H9 (cell line): ENCODE measurements at regions not wholly inside any gene's neighbourhood (a gene's known extent, or its start where the extent isn't known, plus 50 kb on each side); places are given as distances from the start of the nearest gene placed in this dataset.

Experiments
- DNase-seq: peaks from one replicate; pipeline ENCODE4 v3.0.0-alpha.2; 2017
- H2AFZ ChIP-seq: one replicate; pipeline ENCODE4 v1.6.1; 2013; ENCODE audit warnings: mild to moderate bottlenecking, low read length, control low read depth, moderate library complexity
- H2AK5ac ChIP-seq: 2 replicates; pipeline ENCODE4 v1.6.1; 2013; ENCODE audit warnings: low read length, control low read depth, mixed read lengths; ENCODE audit not compliant: insufficient read length
- H2BK120ac ChIP-seq: one replicate; pipeline ENCODE4 v1.6.1; 2013; ENCODE audit warnings: low read depth, mild to moderate bottlenecking, low read length, control low read depth, inconsistent platforms; ENCODE audit not compliant: poor library complexity, severe bottlenecking
- H2BK12ac ChIP-seq: 2 replicates; pipeline ENCODE4 v1.6.1; 2013; ENCODE audit warnings: low read length, control low read depth, mixed read lengths, low read depth; ENCODE audit not compliant: insufficient read length
- H2BK15ac ChIP-seq: 2 replicates; pipeline ENCODE4 v1.6.1; 2013; ENCODE audit warnings: low read depth, low read length, control low read depth
- H2BK20ac ChIP-seq: one replicate; pipeline ENCODE4 v1.6.1; 2013; ENCODE audit warnings: low read depth, mild to moderate bottlenecking, low read length, control low read depth, inconsistent platforms; ENCODE audit not compliant: poor library complexity, severe bottlenecking
- H2BK5ac ChIP-seq: 2 replicates; pipeline ENCODE4 v1.6.1; 2013; ENCODE audit warnings: low read length, control low read depth, mixed read lengths; ENCODE audit not compliant: insufficient read length
- H3K14ac ChIP-seq: 2 replicates; pipeline ENCODE4 v1.6.1; 2013; ENCODE audit warnings: low read length, control low read depth; ENCODE audit not compliant: insufficient read depth
- H3K18ac ChIP-seq: 2 replicates; pipeline ENCODE4 v1.6.1; 2013; ENCODE audit warnings: low read depth, mild to moderate bottlenecking, mixed read lengths, low read length, control low read depth; ENCODE audit not compliant: insufficient read length
- H3K23ac ChIP-seq: 2 replicates; pipeline ENCODE4 v1.6.1; 2013; ENCODE audit warnings: low read length, control low read depth, mixed read lengths, low read depth; ENCODE audit not compliant: insufficient read length
- H3K23me2 ChIP-seq: 2 replicates; pipeline ENCODE4 v1.6.1; 2013; ENCODE audit warnings: low read depth, mild to moderate bottlenecking, mixed read lengths, low read length, control low read depth; ENCODE audit not compliant: insufficient read length, poor library complexity, severe bottlenecking
- H3K27ac ChIP-seq: 2 replicates; pipeline ENCODE4 v1.5.1; 2013; ENCODE audit warnings: low read length, control low read depth, mixed read lengths, low read depth; ENCODE audit not compliant: insufficient read length
- H3K27me3 ChIP-seq: 2 replicates; pipeline ENCODE4 v1.6.1; 2013; ENCODE audit warnings: low read length, control low read depth, inconsistent platforms; ENCODE audit not compliant: insufficient read depth
- H3K4ac ChIP-seq: 2 replicates; pipeline ENCODE4 v1.6.1; 2013; ENCODE audit warnings: low read depth, mild to moderate bottlenecking, control low read depth, inconsistent platforms, low read length, moderate library complexity
- H3K4me1 ChIP-seq: 2 replicates; pipeline ENCODE4 v1.6.1; 2013; ENCODE audit warnings: low read length, control low read depth, inconsistent platforms; ENCODE audit not compliant: insufficient read depth
- H3K4me2 ChIP-seq: 2 replicates; pipeline ENCODE4 v1.6.1; 2013; ENCODE audit warnings: low read length, control low read depth, mixed read lengths; ENCODE audit not compliant: insufficient read length, insufficient read depth
- H3K56ac ChIP-seq: 2 replicates; pipeline ENCODE4 v1.6.1; 2013; ENCODE audit warnings: low read depth, mild to moderate bottlenecking, mixed read lengths, low read length, control low read depth; ENCODE audit not compliant: insufficient read length
- H3K79me1 ChIP-seq: 2 replicates; pipeline ENCODE4 v1.6.1; 2013; ENCODE audit warnings: low read depth, mild to moderate bottlenecking, moderate library complexity, low read length, control low read depth, inconsistent platforms; ENCODE audit not compliant: insufficient read depth, poor library complexity, severe bottlenecking
- H3K79me2 ChIP-seq: 2 replicates; pipeline ENCODE4 v1.6.1; 2013; ENCODE audit warnings: low read length, control low read depth, inconsistent platforms; ENCODE audit not compliant: insufficient read depth
- H3K9ac ChIP-seq: 2 replicates; pipeline ENCODE4 v1.6.1; 2013; ENCODE audit warnings: low read length, control low read depth, mixed read lengths; ENCODE audit not compliant: insufficient read length; ENCODE audit errors: extremely low read depth
- H3K9me3 ChIP-seq: one replicate; pipeline ENCODE4 v1.6.1; 2013; ENCODE audit warnings: low read depth, low read length, inconsistent platforms; ENCODE audit not compliant: control insufficient read depth
- H3T11ph ChIP-seq: one replicate; pipeline ENCODE4 v1.6.1; 2013; ENCODE audit warnings: mild to moderate bottlenecking, low read length, control low read depth, inconsistent platforms
- H4K20me1 ChIP-seq: one replicate; pipeline ENCODE4 v1.6.1; 2013; ENCODE audit not compliant: control insufficient read depth, insufficient read length, insufficient read depth
- H4K5ac ChIP-seq: 2 replicates; pipeline ENCODE4 v1.6.1; 2013; ENCODE audit warnings: low read depth, mild to moderate bottlenecking, mixed read lengths, low read length, control low read depth; ENCODE audit not compliant: insufficient read length
- H4K8ac ChIP-seq: replicated peaks from 2 replicates; pipeline ENCODE4 v1.6.1; 2013; ENCODE audit warnings: low read length, control low read depth, mixed read lengths, low read depth; ENCODE audit not compliant: insufficient read length
- H4K91ac ChIP-seq: 2 replicates; pipeline ENCODE4 v1.6.1; 2013; ENCODE audit warnings: low read depth, mild to moderate bottlenecking, moderate library complexity, mixed read lengths, low read length, control low read depth; ENCODE audit not compliant: insufficient read length
- H3K27ac Mint-ChIP-seq, 3 experiments: 2 replicates in 2 of 3; 3 replicates in 1 of 3; pipeline ENCODE4 v1.8.0; 2020 to 2021; ENCODE audit warnings: mixed read lengths in 3 of 3, mild to moderate bottlenecking in 1 of 3, moderate library complexity in 1 of 3
- H3K27me3 Mint-ChIP-seq: 2 replicates; pipeline ENCODE4 v1.8.0; 2021; ENCODE audit warnings: low read depth, mild to moderate bottlenecking, moderate library complexity, mixed read lengths
- H3K36me3 Mint-ChIP-seq, 3 experiments: 2 replicates in 2 of 3; 3 replicates in 1 of 3; pipeline ENCODE4 v1.8.0; 2020 to 2021; ENCODE audit warnings: low read depth in 3 of 3, mixed read lengths in 3 of 3; ENCODE audit not compliant: insufficient read depth in 1 of 3
- H3K4me1 Mint-ChIP-seq, 2 experiments: 2 replicates each; pipeline ENCODE4 v1.8.0; 2020; ENCODE audit warnings: mixed read lengths in 2 of 2
- H3K4me3 Mint-ChIP-seq, 2 experiments: 2 replicates in 1 of 2; 3 replicates in 1 of 2; pipeline ENCODE4 v1.8.0; 2020 to 2021; ENCODE audit warnings: mild to moderate bottlenecking in 2 of 2, mixed read lengths in 2 of 2, moderate library complexity in 1 of 2
- H3K9me3 Mint-ChIP-seq, 2 experiments: 2 replicates in 1 of 2; 3 replicates in 1 of 2; pipeline ENCODE4 v1.8.0; 2020; ENCODE audit warnings: mild to moderate bottlenecking in 2 of 2, mixed read lengths in 2 of 2, moderate library complexity in 1 of 2
- TF ChIP-seq, protein P1 (sequence below): fragments of 200-600 bp; sonication (generic); conservative IDR thresholded peaks from 3 replicates; pipeline ENCODE4 v1.8.0; 2021; ENCODE audit warnings: antibody characterized with exemption, mild to moderate bottlenecking

DNA sequence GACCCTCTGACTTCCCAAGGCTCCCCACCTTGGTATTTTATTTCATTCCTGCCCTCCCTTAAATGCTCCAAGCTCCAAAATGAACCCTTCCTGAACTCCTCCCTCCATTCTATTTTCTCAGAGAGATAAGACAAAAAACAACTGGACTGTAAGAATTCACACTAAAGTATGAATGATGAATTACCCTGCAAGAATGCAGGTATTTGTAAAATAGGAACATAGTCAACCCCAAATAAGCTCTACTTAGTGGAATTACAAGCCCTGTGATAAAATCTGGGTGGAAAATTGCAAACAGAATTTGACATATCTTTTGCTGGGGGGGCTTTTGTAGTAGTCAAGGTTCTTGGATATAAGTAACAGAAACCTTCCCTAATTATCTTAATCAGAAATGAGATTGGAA, 67.8 kb upstream of the GJA8 start:
- Histone ChIP-seq H3K9ac (no peak overlapping the region), H2BK20ac (no peak overlapping the region), H3K27me3 (no peaks in the 10 kb centered on the region), H3T11ph (no peak overlapping the region), H2BK15ac (no peak overlapping the region), H4K20me1 (no peaks in the 10 kb centered on the region), H3K9me3 (no peaks in the 10 kb centered on the region), H3K27ac (no peak overlapping the region), H4K91ac (no peak overlapping the region), H3K23me2 (no peaks in the 10 kb centered on the region), H3K4ac (no peak overlapping the region), H4K8ac (no peak overlapping the region), H3K79me2 (no peaks in the 10 kb centered on the region), H3K79me1 (no peaks in the 10 kb centered on the region), H3K56ac (no peak overlapping the region), H3K4me1 (peaks cover 24% of the 10 kb centered on the region; the same call in 1 of the 2 replicates), H2AFZ (no peak overlapping the region), H2BK5ac (no peak overlapping the region), H4K5ac (no peak overlapping the region), H2AK5ac (no peak overlapping the region), H3K18ac (no peak overlapping the region), H3K23ac (no peak overlapping the region), H3K14ac (no peak overlapping the region), H2BK12ac (no peak overlapping the region), H2BK120ac (no peak overlapping the region), H3K4me2 (no peak overlapping the region)
- no peak overlapping the region for H3K4me3 Mint-ChIP-seq
- TF ChIP-seq, protein P1, sequence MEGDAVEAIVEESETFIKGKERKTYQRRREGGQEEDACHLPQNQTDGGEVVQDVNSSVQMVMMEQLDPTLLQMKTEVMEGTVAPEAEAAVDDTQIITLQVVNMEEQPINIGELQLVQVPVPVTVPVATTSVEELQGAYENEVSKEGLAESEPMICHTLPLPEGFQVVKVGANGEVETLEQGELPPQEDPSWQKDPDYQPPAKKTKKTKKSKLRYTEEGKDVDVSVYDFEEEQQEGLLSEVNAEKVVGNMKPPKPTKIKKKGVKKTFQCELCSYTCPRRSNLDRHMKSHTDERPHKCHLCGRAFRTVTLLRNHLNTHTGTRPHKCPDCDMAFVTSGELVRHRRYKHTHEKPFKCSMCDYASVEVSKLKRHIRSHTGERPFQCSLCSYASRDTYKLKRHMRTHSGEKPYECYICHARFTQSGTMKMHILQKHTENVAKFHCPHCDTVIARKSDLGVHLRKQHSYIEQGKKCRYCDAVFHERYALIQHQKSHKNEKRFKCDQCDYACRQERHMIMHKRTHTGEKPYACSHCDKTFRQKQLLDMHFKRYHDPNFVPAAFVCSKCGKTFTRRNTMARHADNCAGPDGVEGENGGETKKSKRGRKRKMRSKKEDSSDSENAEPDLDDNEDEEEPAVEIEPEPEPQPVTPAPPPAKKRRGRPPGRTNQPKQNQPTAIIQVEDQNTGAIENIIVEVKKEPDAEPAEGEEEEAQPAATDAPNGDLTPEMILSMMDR, result no peak
- H3K27me3 Mint-ChIP-seq, result peaks cover 19% of the 10 kb centered on the region
- DNase-seq, result no peak
- peaks cover 0 to 6% of the 10 kb centered on the region in 2 experiments; a peak in 2 of 5 replicates for H3K9me3 Mint-ChIP-seq
- H3K4me1 Mint-ChIP-seq, result peaks cover 66 to 77% of the 10 kb centered on the region in 2 experiments
- H3K36me3 Mint-ChIP-seq, result peaks cover 0 to 12% (median 0%) of the 10 kb centered on the region in 3 experiments; a peak in 4 of 7 replicates
- peak overlapping the region in 2 of 3 experiments; percentile 4 to 47; a peak in 4 of 7 replicates for H3K27ac Mint-ChIP-seq
